ENCODE measurements at regions not wholly inside any gene's neighbourhood (a gene's known extent, or its start where the extent isn't known, plus 50 kb on each side); places are given as distances from the start of the nearest gene placed in this dataset.

DNA sequence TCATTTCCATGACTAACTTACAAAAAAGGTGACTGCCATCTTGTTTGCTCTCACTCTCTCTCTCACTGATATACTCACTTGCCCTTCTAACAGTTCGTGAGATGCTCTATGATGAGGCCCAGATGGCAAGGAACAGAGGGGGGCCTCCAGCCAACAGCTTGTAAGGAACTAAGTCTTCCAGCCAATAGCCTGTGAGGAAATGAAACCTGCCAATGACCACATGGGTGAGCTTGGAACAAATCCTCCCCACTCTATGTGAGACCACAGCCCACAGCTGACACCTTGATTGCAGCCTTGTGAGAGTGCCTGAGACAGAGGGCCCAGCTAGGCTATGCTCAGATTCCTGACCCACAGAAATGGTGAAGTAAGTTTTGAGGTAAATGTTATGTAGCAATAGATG is 153.7 kb downstream of the HHIPL2 start (continued):
- TF ChIP-seq, protein P1, sequence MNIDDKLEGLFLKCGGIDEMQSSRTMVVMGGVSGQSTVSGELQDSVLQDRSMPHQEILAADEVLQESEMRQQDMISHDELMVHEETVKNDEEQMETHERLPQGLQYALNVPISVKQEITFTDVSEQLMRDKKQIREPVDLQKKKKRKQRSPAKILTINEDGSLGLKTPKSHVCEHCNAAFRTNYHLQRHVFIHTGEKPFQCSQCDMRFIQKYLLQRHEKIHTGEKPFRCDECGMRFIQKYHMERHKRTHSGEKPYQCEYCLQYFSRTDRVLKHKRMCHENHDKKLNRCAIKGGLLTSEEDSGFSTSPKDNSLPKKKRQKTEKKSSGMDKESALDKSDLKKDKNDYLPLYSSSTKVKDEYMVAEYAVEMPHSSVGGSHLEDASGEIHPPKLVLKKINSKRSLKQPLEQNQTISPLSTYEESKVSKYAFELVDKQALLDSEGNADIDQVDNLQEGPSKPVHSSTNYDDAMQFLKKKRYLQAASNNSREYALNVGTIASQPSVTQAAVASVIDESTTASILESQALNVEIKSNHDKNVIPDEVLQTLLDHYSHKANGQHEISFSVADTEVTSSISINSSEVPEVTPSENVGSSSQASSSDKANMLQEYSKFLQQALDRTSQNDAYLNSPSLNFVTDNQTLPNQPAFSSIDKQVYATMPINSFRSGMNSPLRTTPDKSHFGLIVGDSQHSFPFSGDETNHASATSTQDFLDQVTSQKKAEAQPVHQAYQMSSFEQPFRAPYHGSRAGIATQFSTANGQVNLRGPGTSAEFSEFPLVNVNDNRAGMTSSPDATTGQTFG (tag by site-specific recombination; IDR thresholded peaks at IDR 0.05; ENCODE audit: borderline replicate concordance) = no peak
- TF ChIP-seq ZBTB7A (tag by site-specific recombination; IDR thresholded peaks at IDR 0.05; ENCODE audit: low read depth) (no peak), ZBTB20 (tag by site-specific recombination; IDR thresholded peaks at IDR 0.05) (no peak)

DNA sequence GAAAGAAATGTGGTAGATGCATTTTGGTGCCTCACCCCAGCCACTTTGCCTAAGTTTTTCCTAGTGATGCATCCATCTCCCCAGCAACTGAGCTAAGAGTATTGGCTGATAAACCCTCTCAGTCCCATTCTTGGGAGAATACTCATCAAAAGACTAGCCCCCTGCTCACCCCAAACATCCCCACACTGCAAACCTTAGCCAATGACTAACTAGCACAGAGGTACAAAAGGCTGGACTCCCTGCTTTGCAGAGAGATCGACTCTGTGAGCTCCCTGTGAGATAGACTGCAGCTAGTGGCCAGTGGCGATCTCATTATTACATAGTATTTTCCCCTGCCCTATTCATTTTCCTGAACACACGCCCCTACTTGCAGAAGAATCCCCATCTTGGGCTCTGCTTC is 155.3 kb downstream of the HHIPL2 start:
- Histone ChIP-seq H3K4me1 (ENCODE audit: control insufficient read depth, insufficient read depth, low read length) (no peaks in the 10 kb centered on the region), H3K36me3 (ENCODE audit: control insufficient read depth in 2 of 2, insufficient read depth in 1 of 2, low read length in 2 of 2) (no peaks in the 10 kb centered on the region), H3K9me3 (ENCODE audit: control insufficient read depth, insufficient read depth, low read depth, low read length) (no peaks in the 10 kb centered on the region), H3K4me3 (ENCODE audit: low read depth, low read length) (no peak overlapping the region), H3K27ac (ENCODE audit: extremely low read depth, low read depth, low read length) (no peak overlapping the region)
- ChIA-PET CTCF (interaction anchor here (0.7 kb wide), 1 partner anchor 267 kb away, joined by 4 read pairs; no protein-coding TSS in a partner anchor), POLR2A (no interaction called here)
- no peak for TF ChIP-seq ZNF621 (tag by site-specific recombination; IDR thresholded peaks at IDR 0.05)
- no peak for TF ChIP-seq ZNF549 (tag by site-specific recombination; IDR thresholded peaks at IDR 0.05)
- TF ChIP-seq, protein P2, sequence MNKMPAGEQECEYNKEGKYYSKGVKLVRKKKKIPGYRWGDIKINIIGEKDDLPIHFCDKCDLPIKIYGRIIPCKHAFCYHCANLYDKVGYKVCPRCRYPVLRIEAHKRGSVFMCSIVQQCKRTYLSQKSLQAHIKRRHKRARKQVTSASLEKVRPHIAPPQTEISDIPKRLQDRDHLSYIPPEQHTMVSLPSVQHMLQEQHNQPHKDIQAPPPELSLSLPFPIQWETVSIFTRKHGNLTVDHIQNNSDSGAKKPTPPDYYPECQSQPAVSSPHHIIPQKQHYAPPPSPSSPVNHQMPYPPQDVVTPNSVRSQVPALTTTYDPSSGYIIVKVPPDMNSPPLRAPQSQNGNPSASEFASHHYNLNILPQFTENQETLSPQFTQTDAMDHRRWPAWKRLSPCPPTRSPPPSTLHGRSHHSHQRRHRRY (tag by site-specific recombination; IDR thresholded peaks at IDR 0.05) = no peak
- TF ChIP-seq, protein P3, sequence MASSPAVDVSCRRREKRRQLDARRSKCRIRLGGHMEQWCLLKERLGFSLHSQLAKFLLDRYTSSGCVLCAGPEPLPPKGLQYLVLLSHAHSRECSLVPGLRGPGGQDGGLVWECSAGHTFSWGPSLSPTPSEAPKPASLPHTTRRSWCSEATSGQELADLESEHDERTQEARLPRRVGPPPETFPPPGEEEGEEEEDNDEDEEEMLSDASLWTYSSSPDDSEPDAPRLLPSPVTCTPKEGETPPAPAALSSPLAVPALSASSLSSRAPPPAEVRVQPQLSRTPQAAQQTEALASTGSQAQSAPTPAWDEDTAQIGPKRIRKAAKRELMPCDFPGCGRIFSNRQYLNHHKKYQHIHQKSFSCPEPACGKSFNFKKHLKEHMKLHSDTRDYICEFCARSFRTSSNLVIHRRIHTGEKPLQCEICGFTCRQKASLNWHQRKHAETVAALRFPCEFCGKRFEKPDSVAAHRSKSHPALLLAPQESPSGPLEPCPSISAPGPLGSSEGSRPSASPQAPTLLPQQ (tag by site-specific recombination; IDR thresholded peaks at IDR 0.05) = no peak
- TF ChIP-seq ZNF555 (tag by site-specific recombination; conservative IDR thresholded peaks at IDR 0.05) = no peak
- no peak for TF ChIP-seq ZNF600 (tag by site-specific recombination; IDR thresholded peaks at IDR 0.05)
- no peak for TF ChIP-seq MZF1 (tag by site-specific recombination; IDR thresholded peaks at IDR 0.05; ENCODE audit: borderline replicate concordance)
- TF ChIP-seq, protein P4, sequence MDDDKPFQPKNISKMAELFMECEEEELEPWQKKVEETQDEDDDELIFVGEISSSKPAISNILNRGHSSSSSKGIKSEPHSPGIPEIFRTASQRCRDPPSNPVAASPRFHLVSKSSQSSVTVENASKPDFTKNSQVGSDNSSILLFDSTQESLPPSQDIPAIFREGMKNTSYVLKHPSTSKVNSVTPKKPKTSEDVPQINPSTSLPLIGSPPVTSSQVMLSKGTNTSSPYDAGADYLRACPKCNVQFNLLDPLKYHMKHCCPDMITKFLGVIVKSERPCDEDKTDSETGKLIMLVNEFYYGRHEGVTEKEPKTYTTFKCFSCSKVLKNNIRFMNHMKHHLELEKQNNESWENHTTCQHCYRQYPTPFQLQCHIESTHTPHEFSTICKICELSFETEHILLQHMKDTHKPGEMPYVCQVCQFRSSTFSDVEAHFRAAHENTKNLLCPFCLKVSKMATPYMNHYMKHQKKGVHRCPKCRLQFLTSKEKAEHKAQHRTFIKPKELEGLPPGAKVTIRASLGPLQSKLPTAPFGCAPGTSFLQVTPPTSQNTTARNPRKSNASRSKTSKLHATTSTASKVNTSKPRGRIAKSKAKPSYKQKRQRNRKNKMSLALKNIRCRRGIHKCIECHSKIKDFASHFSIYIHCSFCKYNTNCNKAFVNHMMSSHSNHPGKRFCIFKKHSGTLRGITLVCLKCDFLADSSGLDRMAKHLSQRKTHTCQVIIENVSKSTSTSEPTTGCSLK (tag by site-specific recombination; IDR thresholded peaks at IDR 0.05) = no peak
- no peak for TF ChIP-seq ZNF560 (tag by site-specific recombination; IDR thresholded peaks at IDR 0.05; ENCODE audit: borderline replicate concordance)

DNA sequence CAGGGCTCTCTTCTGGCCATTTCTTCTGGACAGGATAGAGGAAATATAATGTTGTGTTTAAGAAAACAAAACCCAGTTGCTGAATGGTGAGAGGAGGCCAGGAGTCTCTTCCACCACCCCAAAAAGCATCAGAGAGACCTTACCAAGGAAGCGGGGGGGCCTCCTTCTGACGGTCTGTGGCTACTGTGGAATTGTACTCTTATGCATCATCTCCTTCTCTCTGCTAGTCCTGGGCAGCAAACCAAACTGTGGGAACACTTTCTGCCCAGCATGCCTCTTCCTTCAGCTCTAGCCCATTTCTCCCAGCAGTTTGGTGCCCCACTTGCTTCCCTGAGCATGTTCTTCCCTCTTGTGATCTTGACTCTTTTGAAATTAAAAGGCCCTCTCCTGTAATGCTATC is 157.7 kb downstream of the HHIPL2 start:
- Histone ChIP-seq H3K36me3 (ENCODE audit: control insufficient read depth in 2 of 2, insufficient read depth in 1 of 2, low read length in 2 of 2) (no peaks in the 10 kb centered on the region), H3K4me1 (ENCODE audit: control insufficient read depth, insufficient read depth, low read length) (no peaks in the 10 kb centered on the region), H3K9me3 (ENCODE audit: control insufficient read depth, insufficient read depth, low read depth, low read length) (no peaks in the 10 kb centered on the region), H3K4me3 (ENCODE audit: low read depth, low read length) (no peak overlapping the region), H3K27ac (ENCODE audit: extremely low read depth, low read depth, low read length) (no peak overlapping the region)
- ChIA-PET POLR2A (no interaction called here), CTCF (no interaction called here)
- TF ChIP-seq, protein P5, sequence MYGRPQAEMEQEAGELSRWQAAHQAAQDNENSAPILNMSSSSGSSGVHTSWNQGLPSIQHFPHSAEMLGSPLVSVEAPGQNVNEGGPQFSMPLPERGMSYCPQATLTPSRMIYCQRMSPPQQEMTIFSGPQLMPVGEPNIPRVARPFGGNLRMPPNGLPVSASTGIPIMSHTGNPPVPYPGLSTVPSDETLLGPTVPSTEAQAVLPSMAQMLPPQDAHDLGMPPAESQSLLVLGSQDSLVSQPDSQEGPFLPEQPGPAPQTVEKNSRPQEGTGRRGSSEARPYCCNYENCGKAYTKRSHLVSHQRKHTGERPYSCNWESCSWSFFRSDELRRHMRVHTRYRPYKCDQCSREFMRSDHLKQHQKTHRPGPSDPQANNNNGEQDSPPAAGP (tag by site-specific recombination; IDR thresholded peaks at IDR 0.05) = no peak
- no peak for TF ChIP-seq ZNF211 (tag by site-specific recombination; IDR thresholded peaks at IDR 0.05; ENCODE audit: low read depth)
- TF ChIP-seq, protein P6, sequence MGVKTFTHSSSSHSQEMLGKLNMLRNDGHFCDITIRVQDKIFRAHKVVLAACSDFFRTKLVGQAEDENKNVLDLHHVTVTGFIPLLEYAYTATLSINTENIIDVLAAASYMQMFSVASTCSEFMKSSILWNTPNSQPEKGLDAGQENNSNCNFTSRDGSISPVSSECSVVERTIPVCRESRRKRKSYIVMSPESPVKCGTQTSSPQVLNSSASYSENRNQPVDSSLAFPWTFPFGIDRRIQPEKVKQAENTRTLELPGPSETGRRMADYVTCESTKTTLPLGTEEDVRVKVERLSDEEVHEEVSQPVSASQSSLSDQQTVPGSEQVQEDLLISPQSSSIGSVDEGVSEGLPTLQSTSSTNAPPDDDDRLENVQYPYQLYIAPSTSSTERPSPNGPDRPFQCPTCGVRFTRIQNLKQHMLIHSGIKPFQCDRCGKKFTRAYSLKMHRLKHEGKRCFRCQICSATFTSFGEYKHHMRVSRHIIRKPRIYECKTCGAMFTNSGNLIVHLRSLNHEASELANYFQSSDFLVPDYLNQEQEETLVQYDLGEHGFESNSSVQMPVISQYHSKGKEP (tag by site-specific recombination; IDR thresholded peaks at IDR 0.05) = no peak
- TF ChIP-seq, protein P7, sequence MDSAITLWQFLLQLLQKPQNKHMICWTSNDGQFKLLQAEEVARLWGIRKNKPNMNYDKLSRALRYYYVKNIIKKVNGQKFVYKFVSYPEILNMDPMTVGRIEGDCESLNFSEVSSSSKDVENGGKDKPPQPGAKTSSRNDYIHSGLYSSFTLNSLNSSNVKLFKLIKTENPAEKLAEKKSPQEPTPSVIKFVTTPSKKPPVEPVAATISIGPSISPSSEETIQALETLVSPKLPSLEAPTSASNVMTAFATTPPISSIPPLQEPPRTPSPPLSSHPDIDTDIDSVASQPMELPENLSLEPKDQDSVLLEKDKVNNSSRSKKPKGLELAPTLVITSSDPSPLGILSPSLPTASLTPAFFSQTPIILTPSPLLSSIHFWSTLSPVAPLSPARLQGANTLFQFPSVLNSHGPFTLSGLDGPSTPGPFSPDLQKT (IDR thresholded peaks at IDR 0.05; ENCODE audit: borderline replicate concordance, low read depth, low read length) = no peak
- TF ChIP-seq ZNF341 (tag by site-specific recombination; IDR thresholded peaks at IDR 0.05; ENCODE audit: low read depth) = no peak
- no peak for TF ChIP-seq HOXD13 (CRISPR knock-in tag; IDR thresholded peaks at IDR 0.05; ENCODE audit: borderline replicate concordance)
- TF ChIP-seq ZNF561 (tag by site-specific recombination; IDR thresholded peaks at IDR 0.05; ENCODE audit: borderline replicate concordance) = no peak
- TF ChIP-seq ZNF571 (tag by site-specific recombination; IDR thresholded peaks at IDR 0.05) = no peak
- TF ChIP-seq ZNF707 (tag by site-specific recombination; IDR thresholded peaks at IDR 0.05) = no peak

Measured in HEK293 (cell line).